ENCODE measurements at regions not wholly inside any gene's neighbourhood (a gene's known extent, or its start where the extent isn't known, plus 50 kb on each side); places are given as distances from the start of the nearest gene placed in this dataset.

GRCh38 chr5:98436667-98437066 is 336.8 kb upstream of the RGMB start:
- TF ChIP-seq CTCF (IDR thresholded peaks at IDR 0.05 in 4 of 5, conservative IDR thresholded peaks at IDR 0.05 in 1 of 5) (no peak), POLR2A (IDR thresholded peaks at IDR 0.05) (no peak)

All from gastrocnemius medialis (tissue), 4 donors.